HEK293 (cell line): ENCODE measurements at regions not wholly inside any gene's neighbourhood (a gene's known extent, or its start where the extent isn't known, plus 50 kb on each side); places are given as distances from the start of the nearest gene placed in this dataset.

ENCODE experiments used
- CTCF ChIA-PET: fragments of 350-600 bp; formaldehyde crosslinking; extraction: SDS; loops from one replicate; lab custom pipeline; 2021; ENCODE audit warnings: antibody characterized with exemption; lab: Yijun Ruan, JAX
- POLR2A ChIA-PET: fragments of 300-600 bp; formaldehyde crosslinking; extraction: SDS; loops from one replicate; lab custom pipeline; 2020; ENCODE audit warnings: antibody characterized with exemption, inconsistent platforms; lab: Yijun Ruan, JAX
- H3K27ac ChIP-seq: fragments of 200-500 bp; sonication (Bioruptor generic); 2 replicates; pipeline ENCODE4 v1.5.1; 2014; ENCODE audit warnings: low read depth, low read length, control low read depth, inconsistent platforms; ENCODE audit errors: extremely low read depth
- H3K36me3 ChIP-seq, 2 experiments: fragments of 200-500 bp in 1 of 2; sonication (Bioruptor generic) in 1 of 2; 1 replicate in 1 of 2; 2 replicates in 1 of 2; pipeline ENCODE4 v1.5.1; 2014 to 2017; ENCODE audit warnings: inconsistent platforms in 2 of 2, low read length in 2 of 2; ENCODE audit not compliant: control insufficient read depth in 2 of 2, insufficient read depth in 1 of 2
- H3K4me1 ChIP-seq: fragments of 200-500 bp; sonication (Bioruptor generic); 2 replicates; pipeline ENCODE4 v1.5.1; 2014; ENCODE audit warnings: mild to moderate bottlenecking, low read length, inconsistent platforms; ENCODE audit not compliant: control insufficient read depth, insufficient read depth
- H3K4me3 ChIP-seq: 2 replicates; pipeline ENCODE4 v1.5.1; 2011; ENCODE audit warnings: low read depth, mild to moderate bottlenecking, control low read depth, low read length, moderate library complexity
- H3K9me3 ChIP-seq: fragments of 200-500 bp; sonication (Bioruptor generic); 2 replicates; pipeline ENCODE4 v1.5.1; 2014; ENCODE audit warnings: low read depth, low read length, inconsistent platforms; ENCODE audit not compliant: control insufficient read depth, insufficient read depth
- GFI1B ChIP-seq: fragments of 450-650 bp; formaldehyde crosslinking; IDR thresholded peaks from 2 replicates; pipeline ENCODE4 v1.5.1; 2016; ENCODE audit warnings: missing biosample characterization, missing genetic modification characterization
- MZF1 ChIP-seq: fragments of 450-650 bp; formaldehyde crosslinking; IDR thresholded peaks from 2 replicates; pipeline ENCODE4 v1.5.1; 2017; ENCODE audit warnings: missing biosample characterization, missing genetic modification characterization, borderline replicate concordance
- OSR2 ChIP-seq: fragments of 450-650 bp; formaldehyde crosslinking; IDR thresholded peaks from 2 replicates; pipeline ENCODE4 v1.5.1; 2016; ENCODE audit warnings: missing biosample characterization, missing genetic modification characterization
- PRDM6 ChIP-seq: fragments of 450-650 bp; formaldehyde crosslinking; IDR thresholded peaks from 2 replicates; pipeline ENCODE4 v1.5.1; 2017; ENCODE audit warnings: missing biosample characterization, missing genetic modification characterization
- REST ChIP-seq: fragments of 450-650 bp; formaldehyde crosslinking; IDR thresholded peaks from 2 replicates; pipeline ENCODE4 v1.5.1; 2016; ENCODE audit warnings: missing biosample characterization, missing genetic modification characterization
- ZBTB49 ChIP-seq: fragments of 450-650 bp; formaldehyde crosslinking; IDR thresholded peaks from 2 replicates; pipeline ENCODE4 v1.5.1; 2016; ENCODE audit warnings: missing biosample characterization, missing genetic modification characterization, low read depth
- ZNF112 ChIP-seq: fragments of 450-650 bp; formaldehyde crosslinking; IDR thresholded peaks from 2 replicates; pipeline ENCODE4 v1.5.0; 2017; ENCODE audit warnings: missing biosample characterization, missing genetic modification characterization
- ZNF114 ChIP-seq: fragments of 450-650 bp; formaldehyde crosslinking; IDR thresholded peaks from 2 replicates; pipeline ENCODE4 v1.5.0; 2017; ENCODE audit warnings: missing biosample characterization, missing genetic modification characterization
- ZNF146 ChIP-seq: fragments of 450-650 bp; formaldehyde crosslinking; IDR thresholded peaks from 2 replicates; pipeline ENCODE4 v1.5.1; 2016; ENCODE audit warnings: missing biosample characterization, missing genetic modification characterization
- ZNF214 ChIP-seq: fragments of 450-650 bp; formaldehyde crosslinking; IDR thresholded peaks from 2 replicates; pipeline ENCODE4 v1.5.1; 2017; ENCODE audit warnings: missing biosample characterization, mild to moderate bottlenecking, missing genetic modification characterization, borderline replicate concordance
- ZNF223 ChIP-seq: fragments of 450-650 bp; formaldehyde crosslinking; IDR thresholded peaks from 2 replicates; pipeline ENCODE4 v1.5.1; 2016; ENCODE audit warnings: missing biosample characterization, missing genetic modification characterization
- ZNF26 ChIP-seq: fragments of 450-650 bp; formaldehyde crosslinking; IDR thresholded peaks from 2 replicates; pipeline ENCODE4 v1.5.1; 2016; ENCODE audit warnings: missing biosample characterization, missing genetic modification characterization
- ZNF302 ChIP-seq: fragments of 450-650 bp; formaldehyde crosslinking; IDR thresholded peaks from 2 replicates; pipeline ENCODE4 v1.5.1; 2016; ENCODE audit warnings: missing biosample characterization, missing genetic modification characterization, low read depth
- ZNF48 ChIP-seq: fragments of 450-650 bp; formaldehyde crosslinking; IDR thresholded peaks from 2 replicates; pipeline ENCODE4 v1.5.1; 2016; ENCODE audit warnings: missing biosample characterization, missing genetic modification characterization
- ZNF514 ChIP-seq: fragments of 450-650 bp; formaldehyde crosslinking; IDR thresholded peaks from 2 replicates; pipeline ENCODE4 v1.5.1; 2016; ENCODE audit warnings: missing biosample characterization, missing genetic modification characterization
- ZNF610 ChIP-seq: fragments of 450-650 bp; formaldehyde crosslinking; IDR thresholded peaks from 2 replicates; pipeline ENCODE4 v1.5.1; 2016; ENCODE audit warnings: missing biosample characterization, missing genetic modification characterization, borderline replicate concordance
- ZNF645 ChIP-seq: fragments of 450-650 bp; formaldehyde crosslinking; IDR thresholded peaks from 2 replicates; pipeline ENCODE4; 2016; ENCODE audit warnings: missing biosample characterization, missing genetic modification characterization
- ZNF658 ChIP-seq: fragments of 450-650 bp; formaldehyde crosslinking; IDR thresholded peaks from 2 replicates; pipeline ENCODE4; 2016; ENCODE audit warnings: missing biosample characterization, missing genetic modification characterization
- ZNF792 ChIP-seq: fragments of 450-650 bp; formaldehyde crosslinking; IDR thresholded peaks from 2 replicates; pipeline ENCODE4 v1.5.1; 2016; ENCODE audit warnings: missing biosample characterization, missing genetic modification characterization
- ZNF830 ChIP-seq: fragments of 450-650 bp; IDR thresholded peaks from 2 replicates; pipeline ENCODE4 v1.5.0; 2018; ENCODE audit warnings: missing biosample characterization, missing genetic modification characterization, low read depth, mild to moderate bottlenecking, moderate library complexity
- ZSCAN16 ChIP-seq: fragments of 450-650 bp; formaldehyde crosslinking; IDR thresholded peaks from 2 replicates; pipeline ENCODE4 v1.5.1; 2016; ENCODE audit warnings: missing biosample characterization, missing genetic modification characterization
- TF ChIP-seq, protein P1 (sequence below): fragments of 450-650 bp; formaldehyde crosslinking; IDR thresholded peaks from 2 replicates; pipeline ENCODE4 v1.5.1; 2016; ENCODE audit warnings: missing biosample characterization, missing genetic modification characterization
- TF ChIP-seq, protein P2 (sequence below): fragments of 450-650 bp; formaldehyde crosslinking; IDR thresholded peaks from 2 replicates; pipeline ENCODE4 v1.5.0; 2017; ENCODE audit warnings: missing biosample characterization, missing genetic modification characterization, borderline replicate concordance

DNA sequence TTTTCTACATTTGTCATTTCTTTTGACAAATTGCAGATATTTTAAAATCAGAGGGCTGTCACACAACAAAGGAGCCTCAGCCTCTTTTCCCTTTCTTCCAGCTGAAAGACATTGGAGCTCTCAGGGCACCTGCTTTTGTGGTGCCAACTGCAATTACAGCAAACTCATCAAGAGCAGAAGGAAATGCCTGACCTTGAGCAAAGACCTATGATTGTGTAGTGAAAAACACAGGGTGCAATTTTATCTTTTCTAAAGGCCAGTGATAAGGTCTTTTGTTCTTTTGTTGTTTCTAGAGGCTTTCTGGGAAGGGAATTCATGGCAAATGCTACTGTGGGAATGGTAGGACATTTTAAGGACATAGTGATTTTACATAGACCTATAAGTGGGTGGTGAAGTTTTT lies 214.3 kb downstream of the OXSM start:
- no peaks in the 10 kb centered on the region for H3K36me3 ChIP-seq
- CTCF ChIA-PET, result no interaction called here
- TF ChIP-seq ZNF114 (tag by site-specific recombination) (no peak), ZNF658 (tag by site-specific recombination) (no peak), ZNF302 (tag by site-specific recombination) (no peak), ZNF645 (tag by site-specific recombination) (no peak), ZNF610 (no peak), ZNF48 (tag by site-specific recombination) (no peak), GFI1B (no peak), ZNF26 (tag by site-specific recombination) (no peak), ZNF146 (tag by site-specific recombination) (no peak), ZNF214 (tag by site-specific recombination) (no peak), REST (no peak), ZNF223 (no peak), ZNF830 (no peak), OSR2 (tag by site-specific recombination) (no peak)
- TF ChIP-seq, protein P1, sequence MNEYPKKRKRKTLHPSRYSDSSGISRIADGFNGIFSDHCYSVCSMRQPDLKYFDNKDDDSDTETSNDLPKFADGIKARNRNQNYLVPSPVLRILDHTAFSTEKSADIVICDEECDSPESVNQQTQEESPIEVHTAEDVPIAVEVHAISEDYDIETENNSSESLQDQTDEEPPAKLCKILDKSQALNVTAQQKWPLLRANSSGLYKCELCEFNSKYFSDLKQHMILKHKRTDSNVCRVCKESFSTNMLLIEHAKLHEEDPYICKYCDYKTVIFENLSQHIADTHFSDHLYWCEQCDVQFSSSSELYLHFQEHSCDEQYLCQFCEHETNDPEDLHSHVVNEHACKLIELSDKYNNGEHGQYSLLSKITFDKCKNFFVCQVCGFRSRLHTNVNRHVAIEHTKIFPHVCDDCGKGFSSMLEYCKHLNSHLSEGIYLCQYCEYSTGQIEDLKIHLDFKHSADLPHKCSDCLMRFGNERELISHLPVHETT (tag by site-specific recombination), result no peak
- TF ChIP-seq, protein P2, sequence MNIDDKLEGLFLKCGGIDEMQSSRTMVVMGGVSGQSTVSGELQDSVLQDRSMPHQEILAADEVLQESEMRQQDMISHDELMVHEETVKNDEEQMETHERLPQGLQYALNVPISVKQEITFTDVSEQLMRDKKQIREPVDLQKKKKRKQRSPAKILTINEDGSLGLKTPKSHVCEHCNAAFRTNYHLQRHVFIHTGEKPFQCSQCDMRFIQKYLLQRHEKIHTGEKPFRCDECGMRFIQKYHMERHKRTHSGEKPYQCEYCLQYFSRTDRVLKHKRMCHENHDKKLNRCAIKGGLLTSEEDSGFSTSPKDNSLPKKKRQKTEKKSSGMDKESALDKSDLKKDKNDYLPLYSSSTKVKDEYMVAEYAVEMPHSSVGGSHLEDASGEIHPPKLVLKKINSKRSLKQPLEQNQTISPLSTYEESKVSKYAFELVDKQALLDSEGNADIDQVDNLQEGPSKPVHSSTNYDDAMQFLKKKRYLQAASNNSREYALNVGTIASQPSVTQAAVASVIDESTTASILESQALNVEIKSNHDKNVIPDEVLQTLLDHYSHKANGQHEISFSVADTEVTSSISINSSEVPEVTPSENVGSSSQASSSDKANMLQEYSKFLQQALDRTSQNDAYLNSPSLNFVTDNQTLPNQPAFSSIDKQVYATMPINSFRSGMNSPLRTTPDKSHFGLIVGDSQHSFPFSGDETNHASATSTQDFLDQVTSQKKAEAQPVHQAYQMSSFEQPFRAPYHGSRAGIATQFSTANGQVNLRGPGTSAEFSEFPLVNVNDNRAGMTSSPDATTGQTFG (tag by site-specific recombination), result no peak
- TF ChIP-seq, all 188 proteins: peak for 0
- Histone ChIP-seq H3K4me1 (no peaks in the 10 kb centered on the region), H3K9me3 (no peaks in the 10 kb centered on the region), H3K4me3 (no peak overlapping the region), H3K27ac (no peak overlapping the region)
- POLR2A ChIA-PET, result no interaction called here

- CTCF ChIA-PET, result no interaction called here
- H3K4me1 ChIP-seq, result no peaks in the 10 kb centered on the region
- H3K27ac ChIP-seq, result no peak overlapping the region
- H3K36me3 ChIP-seq, result no peaks in the 10 kb centered on the region
- H3K4me3 ChIP-seq, result no peak overlapping the region
- POLR2A ChIA-PET, result no interaction called here
- H3K9me3 ChIP-seq, result no peaks in the 10 kb centered on the region
- TF ChIP-seq ZNF514 (no peak), ZBTB49 (tag by site-specific recombination) (no peak), ZNF792 (no peak), ZNF112 (tag by site-specific recombination) (no peak), MZF1 (tag by site-specific recombination) (no peak), ZSCAN16 (no peak), PRDM6 (tag by site-specific recombination) (no peak)
Observed at GRCh38 chr3:26011276-26011675, 221.4 kb downstream of the OXSM start.
